H1 (cell line): ENCODE measurements at regions not wholly inside any gene's neighbourhood (a gene's known extent, or its start where the extent isn't known, plus 50 kb on each side); places are given as distances from the start of the nearest gene placed in this dataset.

ENCODE experiments used
- CEBPB ChIP-seq: IDR thresholded peaks from 2 replicates; pipeline ENCODE4 v1.6.1; 2012; ENCODE audit warnings: low read depth, low read length
- EP300 ChIP-seq, 2 experiments: IDR thresholded peaks; 1 replicate in 1 of 2; 2 replicates in 1 of 2; pipeline ENCODE4 v1.6.1; 2011 to 2012; ENCODE audit warnings: low read depth in 2 of 2, low read length in 2 of 2, mild to moderate bottlenecking in 2 of 2, borderline replicate concordance in 1 of 2, inconsistent platforms in 1 of 2, moderate library complexity in 1 of 2

GRCh38 chr5:91884036-91884435, 500.9 kb upstream of the ARRDC3 start (continued):
- TF ChIP-seq EP300 (IDR thresholded peaks at IDR 0.05; ENCODE audit: borderline replicate concordance in 1 of 2, low read depth in 2 of 2, low read length in 2 of 2) (no peak), CEBPB (no peak)
